ENCODE measurements at regions not wholly inside any gene's neighbourhood (a gene's known extent, or its start where the extent isn't known, plus 50 kb on each side); places are given as distances from the start of the nearest gene placed in this dataset.

DNA sequence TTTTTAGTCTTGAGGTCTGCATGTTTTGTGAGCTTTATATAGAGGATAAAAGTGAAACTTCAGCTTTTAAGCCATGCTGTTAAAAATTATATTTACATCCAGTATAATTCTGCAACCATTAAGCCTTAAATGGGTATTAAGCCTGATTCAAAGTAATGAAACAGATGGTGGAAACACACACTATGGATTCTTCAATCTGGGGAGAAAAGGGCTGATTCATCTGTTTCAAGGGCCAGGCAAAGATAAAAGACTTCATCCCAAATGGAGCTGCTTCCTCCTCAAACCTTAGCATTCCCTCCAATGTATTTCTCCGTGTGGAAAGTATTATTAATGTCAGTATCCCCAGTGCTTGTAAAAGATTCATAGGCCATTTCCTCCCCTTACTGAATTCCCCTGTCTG is 367.4 kb upstream of the ZFHX3 start:
- TF ChIP-seq POLR2A (IDR thresholded peaks at IDR 0.05; ENCODE audit: low read depth, low read length) = no peak
- no peak for TF ChIP-seq TAF1 (IDR thresholded peaks at IDR 0.05; ENCODE audit: borderline replicate concordance, low read depth, low read length)
- no peak for TF ChIP-seq POLR2AphosphoS5 (IDR thresholded peaks at IDR 0.05; ENCODE audit: low read depth, low read length)
